GM18873 (cell line): ENCODE measurements at regions not wholly inside any gene's neighbourhood (a gene's known extent, or its start where the extent isn't known, plus 50 kb on each side); places are given as distances from the start of the nearest gene placed in this dataset.

ENCODE experiments used
- ATAC-seq: cut with Tn5 transposase; IDR thresholded peaks from one replicate; pipeline ENCODE4 v1.9.1; 2021; ENCODE audit warnings: mild to moderate bottlenecking, moderate library complexity, moderate number of reproducible peaks; ENCODE audit not compliant: unreplicated experiment, low FRiP score

GRCh38 chr2:216808805-216809425 lies 50.9 kb downstream of the TNP1 start:
- no peak for ATAC-seq

- no peak for ATAC-seq
Measured at GRCh38 chr2:216807857-216808272, 52.0 kb downstream of the TNP1 start.

- ATAC-seq = no peak
Measured at GRCh38 chr2:216804357-216805350, 55.2 kb downstream of the TNP1 start.

- ATAC-seq = no peak
Measured at GRCh38 chr2:216803791-216804190, 56.1 kb downstream of the TNP1 start.

DNA sequence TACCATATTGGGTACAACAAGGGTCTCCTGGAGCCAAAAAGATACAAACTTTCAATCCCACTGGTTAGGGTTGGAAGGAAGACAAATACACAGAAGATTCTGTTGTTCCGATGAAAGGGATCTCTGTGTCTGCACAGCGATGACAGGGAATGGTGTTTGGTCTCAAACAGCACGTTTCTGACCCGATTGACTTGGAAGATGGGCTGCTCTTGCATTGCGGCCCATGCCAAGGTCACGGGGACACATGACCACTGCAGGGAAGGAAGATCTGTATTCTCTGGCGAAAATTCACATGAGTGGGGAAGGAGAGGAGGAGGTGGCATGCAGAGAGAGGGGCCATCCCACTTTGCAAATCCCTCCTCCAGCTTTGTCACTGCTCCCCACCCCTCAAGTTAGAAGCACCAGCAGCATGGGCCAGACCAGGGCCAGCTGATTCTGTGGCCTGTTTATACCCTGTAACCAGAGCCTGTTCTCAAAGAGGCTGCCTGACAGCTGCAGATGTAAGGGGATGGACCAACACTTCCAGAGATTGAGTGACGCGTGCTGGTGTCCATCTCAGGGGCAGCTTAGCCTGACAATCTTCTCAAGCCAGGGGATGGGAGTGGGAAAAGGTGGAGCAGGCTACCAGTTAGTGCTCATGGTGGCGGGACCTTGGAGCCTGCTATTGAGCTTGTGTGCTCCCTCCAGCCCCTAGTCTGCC lies 57.2 kb downstream of the TNP1 start:
- ATAC-seq = no peak

GRCh38 chr2:216800836-216801235 lies 59.0 kb downstream of the TNP1 start:
- no peak for ATAC-seq

DNA sequence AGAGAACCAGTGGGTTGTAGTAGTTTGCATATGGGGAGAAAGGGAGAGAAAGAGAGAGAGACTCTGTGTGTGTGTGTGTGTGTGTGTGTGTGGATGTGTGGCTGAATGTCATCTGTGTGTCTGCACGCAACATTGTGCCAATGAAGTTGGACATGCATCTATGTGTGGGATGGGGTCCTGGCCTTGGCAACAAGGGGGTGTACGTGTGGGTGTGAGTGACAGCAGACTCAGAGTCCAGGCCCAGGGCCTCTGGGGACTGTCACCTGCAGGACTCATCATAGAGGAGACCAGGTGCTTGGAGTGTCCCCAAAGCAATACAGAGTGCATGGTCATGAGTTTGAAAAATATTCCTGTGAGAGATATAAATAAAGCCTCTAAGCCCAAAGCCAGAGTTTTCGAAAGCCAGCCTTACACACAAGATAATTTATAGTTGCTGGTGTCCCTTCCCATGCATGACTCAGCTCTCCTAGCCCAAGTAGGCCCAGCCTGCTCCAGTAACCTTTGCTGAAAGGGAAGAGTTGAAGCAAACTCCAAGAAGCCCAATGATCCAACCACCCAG lies 59.9 kb downstream of the TNP1 start:
- no peak for ATAC-seq

GRCh38 chr2:216796115-216796840 lies 63.6 kb downstream of the TNP1 start:
- no peak for ATAC-seq

- no peak for ATAC-seq
Measured at GRCh38 chr2:216793386-216793785, 66.5 kb downstream of the TNP1 start.

- ATAC-seq = no peak
Measured at GRCh38 chr2:216792222-216793021, 67.4 kb downstream of the TNP1 start.

GRCh38 chr2:216791303-216791702 lies 68.6 kb downstream of the TNP1 start:
- ATAC-seq = no peak

DNA sequence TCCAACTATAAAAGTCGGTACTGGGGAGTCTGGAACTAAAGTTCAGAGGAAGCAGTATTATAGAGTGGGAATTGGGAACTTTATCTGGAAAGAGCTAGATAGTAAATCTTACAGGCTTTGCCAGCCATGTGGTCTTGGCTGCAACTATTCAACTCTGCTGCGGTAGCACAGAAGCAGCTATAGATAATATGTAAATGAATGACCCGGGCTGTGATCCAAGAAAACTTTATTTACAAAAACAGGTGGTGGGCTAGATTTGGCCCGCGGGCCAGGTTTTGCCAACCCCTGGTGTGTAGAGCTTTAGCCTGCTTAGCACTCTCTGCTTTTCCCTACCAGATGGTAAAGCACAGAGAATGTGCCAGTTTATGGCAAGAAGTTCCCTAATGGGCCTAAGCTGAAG lies 70.8 kb downstream of the TNP1 start:
- no peak for ATAC-seq

DNA sequence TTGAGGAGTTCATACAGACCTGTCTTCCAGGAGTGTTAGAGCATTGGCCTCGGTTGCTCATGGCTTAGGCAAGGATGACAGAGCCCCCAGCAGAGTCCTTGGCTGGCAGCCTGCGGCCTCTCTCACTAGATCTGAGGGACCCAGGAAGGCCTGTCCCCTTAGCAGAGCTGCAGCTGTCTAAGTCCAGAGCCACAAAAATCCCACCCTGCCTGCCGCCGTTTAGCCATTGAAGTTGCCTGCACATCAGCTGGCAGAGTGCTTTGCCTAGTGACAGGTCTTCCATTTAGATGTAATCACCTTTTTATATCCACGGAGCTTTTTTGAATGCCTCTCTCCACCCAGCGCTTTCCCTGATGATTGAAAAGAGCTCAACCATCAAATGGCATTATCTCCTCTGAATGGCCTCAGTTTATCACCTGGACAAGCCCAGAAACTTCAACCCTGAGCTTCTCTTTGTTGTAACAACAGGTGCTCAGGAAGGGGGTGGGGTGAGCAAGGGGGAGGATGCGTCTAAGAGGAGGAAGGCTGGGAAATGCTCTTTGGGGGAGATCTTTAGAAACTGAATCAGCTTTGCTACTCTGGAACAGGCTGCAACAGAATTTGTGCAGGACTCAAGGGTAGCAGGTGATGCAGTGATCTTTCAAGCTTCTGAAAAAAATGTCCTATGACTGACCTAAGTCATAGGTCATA lies 71.9 kb downstream of the TNP1 start:
- no peak for ATAC-seq

DNA sequence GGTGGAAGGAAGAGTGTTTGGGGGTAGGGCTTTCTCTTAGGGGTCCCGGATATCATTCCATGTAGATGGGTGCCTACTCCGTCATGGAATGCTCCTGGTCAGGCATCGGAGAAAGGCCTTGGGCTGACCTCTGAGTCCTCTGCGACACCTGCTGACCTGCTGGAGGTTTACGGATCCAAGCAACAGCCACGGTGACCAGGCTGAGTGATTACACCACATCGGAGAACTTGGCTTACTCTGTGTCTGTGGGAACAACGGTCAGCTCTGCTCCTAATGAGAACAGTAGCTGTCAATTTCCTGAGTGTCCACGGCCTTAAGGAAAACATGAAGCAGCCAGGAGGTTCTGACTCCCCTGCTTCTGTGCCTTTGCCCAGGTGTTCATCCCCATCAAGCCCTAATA lies 73.2 kb downstream of the TNP1 start:
- no peak for ATAC-seq

- no peak for ATAC-seq
Measured at GRCh38 chr2:216784456-216784855, 75.4 kb downstream of the TNP1 start.

GRCh38 chr2:216781709-216782108 lies 78.2 kb downstream of the TNP1 start:
- no peak for ATAC-seq

- ATAC-seq = no peak
Measured at GRCh38 chr2:216780843-216781242, 79.0 kb downstream of the TNP1 start.

DNA sequence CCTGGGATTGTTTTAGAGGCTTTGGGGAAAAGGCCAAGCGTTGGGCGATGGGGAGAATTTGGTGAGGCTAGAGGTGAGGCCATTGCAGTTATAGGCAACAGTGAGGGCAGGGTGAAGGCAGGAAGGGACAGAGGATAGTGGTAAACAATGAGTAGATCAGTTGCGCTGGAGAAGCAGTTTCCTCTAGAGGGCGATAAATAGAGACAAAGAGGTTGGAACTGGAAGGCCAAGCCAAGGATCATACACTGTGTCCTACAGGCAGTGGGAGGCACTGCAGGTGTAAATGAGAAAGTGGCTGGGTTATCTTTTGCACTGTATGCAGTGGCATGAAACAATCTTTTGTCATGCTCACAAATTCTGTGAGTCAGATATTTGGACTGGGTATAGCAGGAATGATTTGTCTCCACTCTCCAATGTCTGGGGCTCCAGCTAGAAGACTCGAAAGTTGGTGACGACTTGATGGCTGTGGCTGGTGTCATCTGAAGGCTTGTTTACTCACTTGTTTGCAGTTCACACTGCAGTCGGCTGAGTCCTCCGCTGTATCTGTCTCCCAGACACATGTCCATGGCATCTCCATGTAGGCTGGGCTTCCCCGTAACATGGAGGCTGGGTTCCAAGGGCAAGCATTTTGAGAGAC lies 82.1 kb downstream of the TNP1 start:
- ATAC-seq = peak; percentile 91
